HG03565 (cell line): ENCODE measurements at regions not wholly inside any gene's neighbourhood (a gene's known extent, or its start where the extent isn't known, plus 50 kb on each side); places are given as distances from the start of the nearest gene placed in this dataset.
"Not testable (repeated sequence)": the region's sequence is repeated elsewhere in the genome, so short reads cannot be mapped to it uniquely, and the experiment has no call there.

Experiments used
- ATAC-seq: cut with Tn5 transposase; IDR thresholded peaks from one replicate; pipeline ENCODE4 v1.9.1; 2021; ENCODE audit warnings: mild to moderate bottlenecking, moderate library complexity; ENCODE audit not compliant: unreplicated experiment

- not testable (repeated sequence) for ATAC-seq
Measured at GRCh38 chr1:144516172-144516571, 54.7 kb upstream of the NBPF15 start.

DNA sequence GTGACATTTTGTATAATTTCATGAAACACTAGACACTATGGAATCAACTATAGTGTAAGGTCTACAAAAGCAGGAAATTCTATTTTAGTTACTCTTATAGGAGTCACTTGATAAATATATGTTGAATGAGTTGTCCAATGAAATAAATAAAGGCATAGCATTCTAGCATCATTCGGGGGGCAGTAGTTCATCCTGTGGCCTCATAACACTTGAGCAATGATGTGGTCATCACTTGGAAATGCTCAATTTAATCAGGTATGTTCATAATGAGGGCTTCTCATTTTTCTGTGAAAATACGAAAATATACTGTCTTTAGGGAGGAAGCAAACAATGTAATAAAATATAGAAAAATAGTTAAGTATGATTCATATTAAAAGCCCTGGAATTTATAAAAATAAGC lies 55.4 kb upstream of the NBPF15 start:
- ATAC-seq = not testable (repeated sequence)

DNA sequence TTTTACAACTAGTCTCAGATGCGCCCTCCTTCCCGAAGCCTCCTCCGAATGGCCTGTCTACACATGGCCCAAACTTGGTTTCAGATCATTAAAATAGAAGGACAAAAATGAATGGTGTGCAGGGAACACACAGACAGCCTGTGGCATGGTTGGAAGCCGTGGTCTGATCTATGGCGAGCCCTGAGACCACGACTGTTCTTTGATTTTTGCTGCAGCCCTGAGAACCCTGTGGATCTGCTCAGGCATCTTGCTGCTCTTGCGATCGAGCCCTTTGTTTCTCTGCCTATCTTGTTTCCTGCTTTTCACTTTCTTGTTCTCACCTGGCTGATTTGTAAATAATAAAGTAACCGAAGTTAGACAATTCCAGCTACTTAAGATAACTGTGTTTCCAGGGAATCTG lies 57.0 kb upstream of the NBPF15 start:
- ATAC-seq = not testable (repeated sequence)

DNA sequence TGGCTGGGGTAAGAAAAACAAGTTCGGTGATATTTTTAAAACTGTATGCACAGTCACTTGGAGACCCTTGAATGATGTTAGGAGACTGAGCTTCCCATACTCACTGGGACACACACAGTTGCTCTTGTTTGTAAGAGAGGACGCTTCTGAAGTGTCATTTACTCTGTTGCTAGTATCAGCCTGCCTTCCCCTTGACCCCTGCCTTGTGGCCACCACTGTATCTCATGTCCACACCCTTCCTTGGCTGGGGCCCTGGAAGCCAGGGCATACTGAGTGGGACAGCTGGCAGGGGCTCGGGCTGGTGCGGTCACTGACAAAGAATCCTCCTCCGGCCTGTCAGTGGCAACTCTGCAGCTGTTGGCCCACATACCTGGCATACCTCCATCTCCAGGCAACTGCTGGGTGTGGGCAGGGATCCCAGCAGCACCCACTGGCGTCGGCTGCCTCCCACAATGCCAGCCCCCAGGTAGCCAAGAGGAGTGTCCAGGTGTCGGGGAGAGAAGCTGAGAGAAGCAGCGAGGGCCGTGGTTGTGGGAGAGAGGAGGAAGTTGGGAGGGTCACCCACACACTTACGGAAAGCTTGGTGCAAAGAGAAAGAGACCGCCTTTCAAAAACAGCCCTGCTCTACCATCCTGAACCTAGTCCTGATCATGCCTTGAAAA lies 58.2 kb upstream of the NBPF15 start:
- not testable (repeated sequence) for ATAC-seq

DNA sequence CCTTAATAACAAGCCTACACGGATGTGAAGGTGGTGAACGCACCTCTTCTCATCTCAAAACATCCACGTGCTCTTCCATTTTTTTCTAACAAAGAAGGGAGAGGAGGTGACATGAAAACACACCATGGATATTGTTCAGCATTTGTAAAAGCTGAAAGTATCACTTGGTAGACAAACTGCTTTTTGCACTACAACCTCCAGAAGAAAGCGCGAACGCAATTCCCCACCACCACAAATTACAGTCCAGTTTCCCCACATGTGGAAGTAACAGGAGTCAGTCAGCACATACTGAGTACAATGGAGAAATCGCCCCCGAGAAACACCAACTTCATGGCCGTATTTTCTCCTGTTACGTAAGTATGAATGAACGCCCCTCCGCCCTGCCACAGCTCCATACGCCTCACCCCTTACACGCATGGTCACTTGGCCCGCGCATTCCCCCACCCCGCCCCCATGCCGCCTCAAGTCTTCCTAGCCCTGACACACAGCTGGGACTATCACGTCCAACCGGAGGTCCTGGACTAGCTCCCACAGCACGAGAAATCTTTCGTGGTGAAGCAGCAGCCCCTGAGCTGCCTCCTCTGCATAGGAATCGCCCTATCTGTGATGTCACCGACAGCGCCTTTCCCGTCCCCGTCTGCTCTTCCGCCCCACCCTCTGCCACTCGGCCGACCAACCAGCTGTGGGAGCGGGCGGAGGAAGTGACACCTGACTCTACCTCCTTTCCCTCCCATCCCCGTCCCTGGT lies 62.4 kb upstream of the NBPF15 start:
- ATAC-seq = peak; percentile 90

DNA sequence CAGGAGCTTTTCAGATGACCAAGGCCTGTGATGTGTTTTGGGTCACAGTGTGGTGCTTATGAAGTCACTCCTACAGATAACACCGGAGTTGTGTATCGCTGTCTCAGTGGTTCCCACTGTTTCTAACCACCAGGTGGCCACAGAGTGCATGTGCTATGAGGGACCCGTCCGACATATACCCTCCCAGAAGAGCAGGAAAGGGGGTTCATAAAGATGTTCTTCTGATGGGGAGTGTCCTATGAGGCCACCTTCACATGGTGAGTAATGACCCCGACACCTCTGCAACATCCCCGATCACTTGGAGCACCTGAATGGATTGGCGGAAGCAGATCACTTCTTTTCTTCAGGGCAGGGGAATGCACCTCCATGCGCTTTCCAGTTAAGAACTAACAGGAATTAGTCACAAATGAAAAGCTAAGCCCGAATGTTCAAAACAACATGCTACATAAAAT lies 60.5 kb upstream of the PPIAL4F start:
- ATAC-seq = not testable (repeated sequence)

DNA sequence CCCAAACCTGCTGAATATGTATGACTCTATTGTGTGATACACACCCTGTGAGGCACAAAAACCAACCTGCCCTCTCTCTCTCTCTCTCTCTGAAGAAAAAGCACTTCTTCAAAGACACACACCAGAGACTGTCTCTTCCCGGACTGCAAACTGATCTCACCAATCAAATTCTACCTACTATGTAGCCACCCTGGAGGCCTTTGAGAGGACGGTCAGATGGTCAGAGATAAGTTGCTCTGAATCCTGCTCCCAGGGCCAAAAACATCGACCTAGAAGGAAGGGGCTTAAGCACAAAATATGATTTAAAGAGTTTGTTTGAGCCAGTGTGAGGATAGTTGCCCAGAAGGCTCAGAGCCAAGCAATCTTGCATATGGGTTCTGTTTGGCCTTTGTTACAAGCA lies 59.2 kb upstream of the PPIAL4F start:
- ATAC-seq = not testable (repeated sequence)

- ATAC-seq = not testable (repeated sequence)
Measured at GRCh38 chr1:144534286-144534685, 58.4 kb upstream of the PPIAL4F start.

- not testable (repeated sequence) for ATAC-seq
Measured at GRCh38 chr1:144536677-144537076, 56.0 kb upstream of the PPIAL4F start.

GRCh38 chr1:144537234-144537633 lies 55.5 kb upstream of the PPIAL4F start:
- ATAC-seq = not testable (repeated sequence)

- ATAC-seq = not testable (repeated sequence)
Measured at GRCh38 chr1:144538736-144539135, 54.0 kb upstream of the PPIAL4F start.

- ATAC-seq = not testable (repeated sequence)
Measured at GRCh38 chr1:144539191-144539960, 53.3 kb upstream of the PPIAL4F start.
